ENCODE measurements at regions not wholly inside any gene's neighbourhood (a gene's known extent, or its start where the extent isn't known, plus 50 kb on each side); places are given as distances from the start of the nearest gene placed in this dataset.

- TF ChIP-seq CEBPB (IDR thresholded peaks at IDR 0.05; ENCODE audit: borderline replicate concordance, low read depth, low read length) (no peak), ZNF224 (CRISPR knock-in tag; IDR thresholded peaks at IDR 0.05) (no peak), SMC3 (IDR thresholded peaks at IDR 0.05; ENCODE audit: low read length) (no peak)
These were observed 194.9 kb upstream of the POU3F3 start for GRCh38 chr2:104658904-104659591.

Measured in HepG2 (cell line).